DMS 273 (cell line): ENCODE measurements at regions not wholly inside any gene's neighbourhood (a gene's known extent, or its start where the extent isn't known, plus 50 kb on each side); places are given as distances from the start of the nearest gene placed in this dataset.
A peak's percentile ranks its signal among the peaks of the same experiment; 100 is the strongest.
"Not testable (repeated sequence)": the region's sequence is repeated elsewhere in the genome, so short reads cannot be mapped to it uniquely, and the experiment has no call there.

Source experiments
- DNase-seq: peaks from one replicate; lab custom pipeline; 2025; ENCODE audit not compliant: unreplicated experiment; lab: John Stamatoyannopoulos, UW

- DNase-seq: peak; percentile 77
Measured at GRCh38 chr11:95652002-95652472, 137.5 kb downstream of the FAM76B start.

DNA sequence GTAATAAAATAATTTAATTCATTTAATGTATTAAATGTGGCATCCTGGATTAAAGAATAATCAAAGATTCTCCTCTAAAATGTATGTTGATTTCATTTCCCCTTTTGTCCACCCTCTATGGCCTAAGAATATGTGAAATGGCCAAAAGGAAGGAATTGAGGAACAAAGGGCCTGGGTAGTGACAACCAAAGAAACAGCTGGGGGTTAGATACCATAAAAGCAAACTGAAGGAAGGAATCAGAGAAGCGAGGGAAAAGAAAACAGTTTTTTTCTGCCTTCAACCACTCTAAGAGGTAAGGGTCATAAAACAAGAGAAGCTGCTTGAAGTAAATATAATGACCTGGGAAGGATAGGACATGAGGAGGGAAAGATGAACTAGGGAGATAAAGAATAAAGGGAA lies 139.3 kb downstream of the FAM76B start:
- no peak for DNase-seq

- no peak for DNase-seq
Measured at GRCh38 chr11:95647871-95648270, 141.7 kb downstream of the FAM76B start.

- no peak for DNase-seq
Measured at GRCh38 chr11:95647355-95647754, 142.2 kb downstream of the FAM76B start.

GRCh38 chr11:95641495-95641894 lies 148.1 kb downstream of the FAM76B start:
- no peak for DNase-seq

DNA sequence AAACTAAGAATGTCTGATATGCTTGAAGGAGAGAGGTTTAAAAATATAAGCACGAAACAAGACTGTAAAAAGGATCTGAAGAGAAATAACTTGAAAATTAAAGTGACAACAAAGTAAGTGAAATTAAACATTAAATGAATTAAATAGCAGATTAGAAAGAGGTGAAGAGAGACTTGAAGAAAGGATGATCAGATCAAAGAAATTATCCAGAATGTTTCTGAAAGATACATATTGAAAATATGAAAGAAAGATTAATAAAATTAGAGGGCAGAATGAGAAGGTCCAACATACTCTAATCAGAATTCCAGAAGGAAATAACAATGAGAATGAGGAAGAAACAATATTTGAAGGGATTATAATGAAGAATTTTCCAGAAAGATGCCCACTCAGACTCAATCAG lies 151.1 kb downstream of the FAM76B start:
- DNase-seq: no peak

GRCh38 chr11:95625164-95625900 lies 164.2 kb downstream of the FAM76B start:
- DNase-seq: no peak

DNA sequence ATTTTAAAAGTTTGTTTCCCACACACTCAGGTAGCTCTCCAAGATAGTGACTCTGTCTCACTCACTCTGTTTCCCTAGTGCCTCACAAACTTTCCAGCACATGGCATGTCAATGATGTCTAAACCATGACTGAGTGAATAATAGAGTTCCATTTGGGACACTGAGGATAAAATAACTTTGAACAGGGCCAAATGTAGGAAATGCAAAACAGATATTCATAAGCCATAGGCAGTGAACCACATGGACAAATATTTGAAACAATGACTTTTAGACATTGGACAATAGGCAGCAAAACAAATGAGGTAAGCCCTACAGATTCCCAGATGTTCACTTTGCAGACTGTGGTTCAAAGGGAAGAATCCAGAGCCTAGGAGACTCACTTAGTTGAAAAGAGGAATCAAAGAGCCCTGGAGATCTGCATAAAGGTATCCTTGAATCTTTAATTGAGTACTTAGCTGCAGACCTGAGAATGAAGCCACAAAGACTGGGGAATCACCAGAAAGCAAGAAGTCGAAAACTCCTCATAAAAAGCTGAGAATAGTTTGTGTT lies 173.3 kb downstream of the FAM76B start:
- no peak for DNase-seq

- DNase-seq: no peak
Measured at GRCh38 chr11:95611827-95612226, 177.8 kb downstream of the FAM76B start.

- not testable (repeated sequence) for DNase-seq
Measured at GRCh38 chr11:95610185-95610584, 179.4 kb downstream of the FAM76B start.

- no peak for DNase-seq
Measured at GRCh38 chr11:95608093-95608492, 181.5 kb downstream of the FAM76B start.

- no peak for DNase-seq
Measured at GRCh38 chr11:95606824-95607223, 182.8 kb downstream of the FAM76B start.

DNA sequence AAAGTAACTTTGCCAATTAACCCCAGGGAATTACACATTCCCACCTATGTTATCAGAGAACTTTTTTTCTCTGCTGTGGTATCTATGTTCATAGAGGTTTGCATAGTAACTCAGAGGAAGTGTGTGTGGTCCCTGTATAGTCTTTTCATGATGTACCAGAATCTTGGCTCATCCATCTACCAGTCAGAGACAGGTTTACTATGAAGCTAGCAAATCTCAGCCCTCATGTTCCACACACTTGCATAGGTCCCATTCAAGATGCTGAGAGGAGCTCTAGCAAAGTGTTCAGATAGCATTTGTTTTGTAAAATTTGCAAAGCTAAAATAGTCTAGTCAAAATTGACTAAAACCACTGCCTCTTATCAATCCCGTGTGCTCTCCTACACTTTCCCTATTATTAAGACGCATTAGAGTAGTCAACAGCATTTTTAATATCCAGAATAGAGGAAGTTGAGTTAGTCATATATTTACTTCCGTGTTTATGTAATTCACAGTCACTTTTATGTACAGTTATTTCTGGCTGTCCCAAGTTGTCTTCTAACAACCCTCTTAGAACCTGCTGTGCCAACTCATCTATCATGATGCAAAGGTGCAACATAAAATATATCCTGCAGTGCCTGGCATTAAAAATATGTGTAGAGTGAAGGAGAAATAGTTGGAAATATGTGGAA lies 184.2 kb downstream of the FAM76B start:
- DNase-seq: no peak

GRCh38 chr11:95599959-95600586 lies 189.5 kb downstream of the FAM76B start:
- no peak for DNase-seq

GRCh38 chr11:95595973-95596489 lies 193.6 kb downstream of the FAM76B start:
- DNase-seq: no peak

- DNase-seq: no peak
Measured at GRCh38 chr11:95595541-95595940, 194.0 kb downstream of the FAM76B start.

- DNase-seq: peak; percentile 67
Measured at GRCh38 chr11:95593111-95593510, 196.5 kb downstream of the FAM76B start.

- DNase-seq: peak; percentile 69
Measured at GRCh38 chr11:95592471-95592870, 197.1 kb downstream of the FAM76B start.

DNA sequence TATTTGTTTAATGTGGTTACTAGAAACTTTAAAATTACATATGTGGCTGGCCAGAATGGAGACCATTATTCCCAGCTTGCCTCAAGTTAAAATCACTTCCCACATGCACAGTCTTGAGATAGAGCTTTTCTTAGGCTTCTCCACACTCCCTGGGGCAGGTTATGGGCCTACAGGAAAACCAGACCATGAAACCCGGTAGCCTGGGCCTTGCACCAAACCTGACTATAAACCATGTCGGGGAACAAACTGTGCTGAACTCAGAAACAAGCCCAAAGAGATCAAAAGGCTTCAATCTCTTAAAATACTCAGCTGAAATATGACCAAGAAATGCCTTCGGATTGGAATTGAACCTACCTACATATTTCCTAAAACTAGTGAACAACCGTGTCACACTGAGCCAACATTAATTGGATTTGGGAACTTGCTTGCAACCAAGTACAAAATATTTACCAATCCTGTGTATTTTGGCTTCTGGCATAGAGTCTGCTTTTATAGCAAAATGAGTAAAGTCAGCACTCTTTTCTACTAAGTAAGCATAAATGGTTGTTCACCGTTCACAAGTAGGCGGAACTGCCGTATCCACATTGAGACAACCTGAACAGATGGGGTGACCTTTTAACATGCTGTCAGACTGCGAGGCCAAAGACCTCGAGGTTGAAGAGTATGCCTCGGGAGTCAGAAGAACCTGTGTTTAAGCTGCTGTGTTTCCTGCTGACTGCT lies 199.5 kb downstream of the FAM76B start:
- DNase-seq: peak; percentile 9

DNA sequence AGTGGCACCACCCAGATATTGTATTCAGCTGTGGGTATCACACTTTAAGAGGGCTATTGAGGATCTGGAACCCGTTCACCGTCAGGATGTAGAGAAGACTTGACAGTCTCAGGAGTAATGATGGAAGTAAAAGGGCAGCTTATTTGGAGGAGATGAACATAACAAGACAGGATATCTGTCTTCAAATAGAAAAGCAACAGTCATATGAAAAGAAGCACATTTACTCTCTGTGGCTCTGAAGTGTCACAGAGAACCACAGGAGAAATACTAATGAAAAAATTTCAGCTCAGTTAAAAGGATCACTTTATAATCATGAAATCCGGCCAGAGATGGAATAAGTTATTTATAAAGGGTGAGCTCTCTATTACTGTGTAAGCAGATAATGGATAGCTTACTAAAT lies 200.8 kb downstream of the FAM76B start:
- DNase-seq: no peak

DNA sequence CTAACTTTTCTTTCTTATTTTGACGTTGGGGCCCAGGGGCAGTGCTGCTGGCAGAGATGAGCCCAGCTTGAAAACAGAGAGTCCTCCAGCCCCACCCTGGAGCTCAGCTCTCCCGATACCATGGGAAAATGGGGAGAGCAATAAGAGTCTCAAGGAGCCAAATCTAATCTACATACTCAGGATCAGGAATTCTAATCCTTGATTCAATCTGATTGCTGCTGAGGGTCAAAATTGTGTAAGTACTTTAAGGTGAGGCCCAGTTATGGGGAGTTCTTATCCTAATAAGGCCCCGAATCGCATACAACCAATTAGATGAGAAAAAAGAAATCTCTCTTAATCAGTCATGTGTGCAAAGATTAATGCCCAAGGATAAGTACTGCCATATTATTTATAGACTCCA lies 202.9 kb downstream of the FAM76B start:
- no peak for DNase-seq
